ENCODE measurements at regions not wholly inside any gene's neighbourhood (a gene's known extent, or its start where the extent isn't known, plus 50 kb on each side); places are given as distances from the start of the nearest gene placed in this dataset.
A peak's percentile ranks its signal among the peaks of the same experiment; 100 is the strongest.

DNA sequence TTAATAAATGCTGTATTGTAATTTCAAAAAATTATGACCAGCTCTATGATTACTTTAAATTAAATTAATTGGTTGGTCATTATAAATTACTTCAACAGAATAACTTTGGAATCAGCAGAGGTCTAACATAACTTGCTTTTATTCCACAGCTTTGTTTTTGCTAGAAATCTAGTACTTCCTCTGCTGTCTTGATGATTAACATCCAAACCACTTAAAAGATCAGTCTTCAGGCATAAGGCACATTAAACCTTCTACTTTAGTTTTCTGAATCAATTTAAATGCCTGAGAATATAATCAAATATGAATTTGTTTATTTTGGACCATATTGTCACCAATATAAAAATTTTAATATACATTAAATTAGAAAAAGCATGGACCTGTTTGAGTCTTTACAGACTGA is 465.3 kb downstream of the ARL4A start:
- in situ Hi-C loops (cut with MboI; ENCODE audit: low pct_unique_long_range_greater_than_20kb in 2 of 9, low sequenced_read_pairs in 9 of 9, unreplicated experiment in 9 of 9), result no loop called here
- no peak for ATAC-seq (replicated peaks in 6 of 8)
- no peak overlapping the region for H3K4me3 ChIP-seq
- H3K4me1 ChIP-seq (replicated peaks in 1 of 2), result peaks cover 0 to 3% of the 10 kb centered on the region in 2 donors
- H3K27ac ChIP-seq, result no peak overlapping the region

DNA sequence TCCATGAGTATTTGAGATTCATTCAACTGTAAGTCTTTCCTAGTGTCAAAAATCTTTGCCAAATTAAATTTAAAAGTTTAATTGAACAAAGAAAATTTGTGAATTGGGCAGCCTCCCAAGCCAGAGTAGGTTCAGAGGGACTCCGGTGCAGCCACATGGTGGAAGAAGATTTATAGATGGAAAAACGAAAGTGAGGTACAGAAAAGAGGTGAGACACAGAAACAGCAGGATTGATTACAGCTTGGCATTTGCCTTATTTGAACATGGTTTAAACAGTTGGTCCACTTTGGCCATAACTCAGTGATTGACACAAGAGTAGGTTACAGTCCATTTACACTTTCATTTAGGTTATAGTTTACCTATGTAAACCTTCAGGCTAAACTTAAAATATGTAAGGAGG is 465.8 kb downstream of the ARL4A start:
- Histone ChIP-seq H3K27ac (no peak overlapping the region), H3K4me1 (replicated peaks in 1 of 2) (peaks cover 0 to 3% of the 10 kb centered on the region in 2 donors), H3K4me3 (no peak overlapping the region)
- WGBS, 10 experiments, result 48 to 100% (median 77%) methylated on average over 2 of the region's 2 CpGs; no CpG with 5 or more reads in 2 of the 10 experiments
- in situ Hi-C loops (cut with MboI; ENCODE audit: low pct_unique_long_range_greater_than_20kb in 2 of 9, low sequenced_read_pairs in 9 of 9, unreplicated experiment in 9 of 9), result no loop called here
- no peak for ATAC-seq (replicated peaks in 6 of 8)

DNA sequence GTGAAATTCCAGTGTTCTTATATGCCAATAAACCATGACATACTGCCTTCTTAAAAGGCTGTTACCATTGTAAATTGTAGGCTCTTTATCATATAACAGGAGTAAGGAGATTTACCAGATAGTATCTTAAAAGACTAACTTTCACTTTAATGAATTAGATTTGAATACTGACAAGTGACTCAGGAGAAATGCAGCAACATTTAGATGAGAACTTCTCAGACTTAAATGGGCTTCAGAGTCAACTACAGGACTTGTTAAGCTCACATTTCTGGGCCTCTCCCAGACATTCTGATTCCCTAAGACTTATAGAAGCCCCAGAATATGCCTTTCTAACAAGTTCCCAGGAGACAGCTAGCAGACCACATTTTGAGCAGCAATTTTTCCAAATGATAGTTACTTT is 466.3 kb downstream of the ARL4A start:
- Histone ChIP-seq H3K4me1 (replicated peaks in 1 of 2) (peaks cover 0 to 3% of the 10 kb centered on the region in 2 donors), H3K4me3 (no peak overlapping the region), H3K27ac (no peak overlapping the region)
- peak in 2 of 8 experiments; percentile 64 to 83 for ATAC-seq (replicated peaks in 6 of 8)
- in situ Hi-C loops (cut with MboI; ENCODE audit: low pct_unique_long_range_greater_than_20kb in 2 of 9, low sequenced_read_pairs in 9 of 9, unreplicated experiment in 9 of 9), result no loop called here

DNA sequence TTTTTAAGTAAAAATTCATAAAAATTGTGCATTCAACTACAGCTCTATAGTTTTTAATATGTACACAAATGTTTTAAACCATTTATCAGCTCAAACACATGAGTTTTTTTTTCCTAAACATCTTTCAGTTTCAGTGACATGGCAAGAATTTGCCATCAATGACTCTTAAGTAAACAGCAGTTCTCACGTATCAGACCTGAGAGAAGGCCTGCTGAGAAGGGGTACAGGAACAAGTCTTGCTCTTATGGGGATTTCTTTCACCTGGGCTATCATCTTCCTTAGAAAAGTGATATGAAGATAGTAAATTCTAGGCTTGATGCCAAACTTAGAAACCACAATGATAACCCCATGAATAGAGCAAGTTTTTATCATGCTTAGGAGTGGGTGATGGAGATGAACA is 467.8 kb downstream of the ARL4A start:
- Histone ChIP-seq H3K4me3 (no peak overlapping the region), H3K27ac (no peak overlapping the region), H3K4me1 (replicated peaks in 1 of 2) (peaks cover 0 to 3% of the 10 kb centered on the region in 2 donors)
- 67 to 100% (median 86%) methylated on average over 1 of the region's 1 CpG; no CpG with 5 or more reads in 5 of the 10 experiments for WGBS, 10 experiments
- no peak for ATAC-seq (replicated peaks in 6 of 8)
- in situ Hi-C loops (cut with MboI; ENCODE audit: low pct_unique_long_range_greater_than_20kb in 2 of 9, low sequenced_read_pairs in 9 of 9, unreplicated experiment in 9 of 9), result no loop called here

DNA sequence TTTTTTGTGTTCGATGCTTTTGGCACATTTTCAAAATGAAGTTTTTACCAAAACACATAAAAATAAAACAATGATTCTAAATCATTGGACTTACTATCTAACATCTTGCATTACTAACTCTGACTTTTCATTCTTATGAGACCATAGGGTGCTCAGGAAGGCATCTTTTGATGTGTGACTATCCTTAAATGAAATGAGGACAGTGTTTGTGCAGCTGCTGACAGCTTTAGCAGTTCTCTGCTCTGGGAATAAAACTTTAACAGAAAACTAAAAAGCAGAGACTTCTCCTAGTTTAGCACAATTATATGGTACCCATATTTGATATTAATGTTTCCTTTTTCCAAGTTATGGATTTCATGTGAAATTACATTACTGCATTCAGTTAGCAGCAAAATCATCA is 471.6 kb downstream of the ARL4A start:
- WGBS, 10 experiments, result 18 to 100% (median 83%) methylated on average over 1 of the region's 1 CpG; no CpG with 5 or more reads in 1 of the 10 experiments
- peak in 1 of 8 experiments; percentile 52 for ATAC-seq (replicated peaks in 6 of 8)
- Histone ChIP-seq H3K4me1 (replicated peaks in 1 of 2) (no peaks in the 10 kb centered on the region), H3K27ac (no peak overlapping the region), H3K4me3 (no peak overlapping the region)
- in situ Hi-C loops (cut with MboI; ENCODE audit: low pct_unique_long_range_greater_than_20kb in 2 of 9, low sequenced_read_pairs in 9 of 9, unreplicated experiment in 9 of 9), result no loop called here

DNA sequence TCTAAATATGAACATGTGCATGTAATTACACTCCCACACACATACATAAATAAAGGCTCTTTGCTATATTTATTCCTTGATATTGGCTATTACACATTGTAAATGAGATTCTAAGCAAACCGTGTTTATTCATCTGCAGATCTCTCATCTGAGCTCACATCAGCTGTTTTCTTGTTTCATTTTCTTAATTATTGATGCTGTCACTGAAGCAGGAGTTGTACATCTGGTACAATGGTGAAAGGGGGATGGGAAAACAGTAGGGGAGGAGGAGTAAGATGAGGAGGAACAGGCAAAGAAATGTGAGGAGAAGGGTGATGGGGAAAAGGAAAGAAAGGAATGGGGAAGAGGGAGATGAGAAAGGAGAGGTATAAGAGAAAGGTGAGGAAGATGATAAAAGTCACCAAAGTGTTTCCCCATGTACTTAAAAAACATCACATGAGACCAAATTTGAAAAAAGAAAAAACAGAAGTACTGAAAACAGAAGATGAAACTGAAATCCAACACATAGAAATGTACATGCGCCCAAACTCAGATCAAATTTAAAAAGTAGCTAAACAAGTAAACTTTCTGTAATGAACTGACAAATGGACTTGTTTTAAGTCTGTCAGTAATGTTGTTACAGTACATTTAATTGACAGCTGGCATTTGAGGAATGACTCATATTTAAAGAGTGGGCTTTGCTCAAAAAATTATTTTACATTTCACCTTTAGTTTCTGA is 472.2 kb downstream of the ARL4A start:
- H3K4me1 ChIP-seq (replicated peaks in 1 of 2), result no peaks in the 10 kb centered on the region
- no peak overlapping the region for H3K4me3 ChIP-seq
- 28 to 94% (median 83%) methylated on average over 1 to 2 of the region's 2 CpGs for WGBS, 10 experiments
- in situ Hi-C loops (cut with MboI; ENCODE audit: low pct_unique_long_range_greater_than_20kb in 2 of 9, low sequenced_read_pairs in 9 of 9, unreplicated experiment in 9 of 9), result no loop called here
- H3K27ac ChIP-seq, result no peak overlapping the region
- peak in 3 of 8 experiments; percentile 44 to 79 (median 45) for ATAC-seq (replicated peaks in 6 of 8)

DNA sequence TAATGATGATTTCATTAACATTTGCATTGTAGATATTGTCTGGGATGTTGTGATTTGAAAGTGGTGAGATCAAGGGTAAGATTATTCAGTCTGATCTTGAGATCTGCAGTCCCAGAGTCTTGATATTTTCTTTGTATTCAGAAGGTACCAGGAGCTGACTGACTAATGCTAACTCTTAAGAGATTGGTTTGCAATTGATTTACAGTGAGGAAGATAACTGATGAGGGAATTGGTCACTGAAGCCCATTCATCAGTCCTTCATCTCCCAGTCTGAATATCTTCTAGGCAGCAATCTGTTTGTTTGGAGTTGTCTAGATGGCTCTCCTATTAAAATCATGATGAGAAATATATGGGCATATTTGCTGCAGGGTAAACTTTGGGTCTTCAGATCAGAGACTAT is 473.7 kb downstream of the ARL4A start:
- in situ Hi-C loops (cut with MboI; ENCODE audit: low pct_unique_long_range_greater_than_20kb in 2 of 9, low sequenced_read_pairs in 9 of 9, unreplicated experiment in 9 of 9), result no loop called here
- ATAC-seq (replicated peaks in 6 of 8), result peak in 3 of 8 experiments; percentile 25 to 41 (median 34)
- H3K27ac ChIP-seq, result no peak overlapping the region
- H3K4me1 ChIP-seq (replicated peaks in 1 of 2), result no peaks in the 10 kb centered on the region
- no peak overlapping the region for H3K4me3 ChIP-seq

DNA sequence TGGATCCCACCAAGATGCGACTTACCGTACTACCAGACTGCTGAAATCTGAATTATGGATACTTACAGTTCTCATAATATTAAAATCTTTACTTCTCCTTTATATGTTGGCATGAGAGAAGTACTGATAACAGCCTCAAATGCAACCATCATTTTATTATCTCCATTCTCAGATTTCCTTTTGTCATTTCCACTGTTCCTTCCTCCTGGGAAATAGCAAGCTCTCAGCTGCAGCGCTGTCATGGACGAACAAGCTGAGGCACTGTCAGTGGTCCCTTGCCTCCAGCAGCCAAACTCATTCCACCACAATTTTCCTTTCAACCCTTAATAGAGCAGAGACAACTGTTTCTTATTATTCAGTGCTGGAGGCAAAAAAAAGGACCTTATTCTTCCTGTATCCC is 478.4 kb downstream of the ARL4A start:
- ATAC-seq (replicated peaks in 6 of 8), result no peak
- Histone ChIP-seq H3K4me3 (no peak overlapping the region), H3K4me1 (replicated peaks in 1 of 2) (no peaks in the 10 kb centered on the region), H3K27ac (no peak overlapping the region)
- in situ Hi-C loops (cut with MboI; ENCODE audit: low pct_unique_long_range_greater_than_20kb in 2 of 9, low sequenced_read_pairs in 9 of 9, unreplicated experiment in 9 of 9), result no loop called here
- 71 to 100% (median 91%) methylated on average over 2 to 4 of the region's 4 CpGs; no CpG with 5 or more reads in 1 of the 10 experiments for WGBS, 10 experiments

DNA sequence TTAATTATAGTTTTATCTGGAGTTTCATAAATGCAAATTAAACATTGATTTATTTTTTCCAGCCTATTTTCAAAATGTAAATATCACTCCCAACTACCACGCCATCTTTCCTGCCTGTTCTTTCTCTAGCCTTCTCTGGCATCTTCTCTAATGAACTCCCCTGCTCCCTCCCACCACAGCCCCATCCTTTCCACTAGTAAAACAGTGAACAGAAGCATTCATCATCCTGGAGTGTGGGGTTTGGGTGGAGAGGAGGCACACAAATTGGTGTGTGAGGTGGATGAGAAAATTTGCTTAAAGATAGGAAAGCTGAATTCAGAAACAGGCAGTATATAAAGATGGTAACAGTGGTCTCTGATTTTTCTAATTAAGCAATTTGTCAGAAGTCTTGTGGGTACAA is 479.4 kb downstream of the ARL4A start:
- no peak overlapping the region for H3K4me3 ChIP-seq
- H3K4me1 ChIP-seq (replicated peaks in 1 of 2), result no peaks in the 10 kb centered on the region
- no peak overlapping the region for H3K27ac ChIP-seq
- ATAC-seq (replicated peaks in 6 of 8), result no peak
- 55 to 100% (median 67%) methylated on average over 1 of the region's 1 CpG; no CpG with 5 or more reads in 2 of the 10 experiments for whole genome bisulfite sequencing, 10 experiments
- in situ Hi-C loops (cut with MboI; ENCODE audit: low pct_unique_long_range_greater_than_20kb in 2 of 9, low sequenced_read_pairs in 9 of 9, unreplicated experiment in 9 of 9), result no loop called here

DNA sequence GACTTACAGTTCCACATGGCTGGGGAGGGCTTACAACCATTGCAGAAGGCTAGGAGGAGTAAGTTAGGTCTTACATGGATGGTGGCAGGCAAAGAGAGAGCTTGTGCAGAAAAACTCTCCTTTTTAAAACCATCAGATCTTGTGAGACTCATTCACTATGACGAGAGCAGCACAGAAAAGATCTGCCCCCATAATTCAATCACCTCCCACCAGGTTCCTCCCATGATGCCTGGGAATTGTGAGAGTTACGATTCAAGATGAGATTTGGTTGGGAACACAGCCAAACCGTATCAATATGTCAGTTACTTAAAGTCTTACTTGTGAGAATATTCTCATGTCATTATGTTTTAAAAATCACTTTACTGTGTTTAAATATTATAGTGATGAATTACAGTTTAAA is 481.9 kb downstream of the ARL4A start:
- in situ Hi-C loops (cut with MboI; ENCODE audit: low pct_unique_long_range_greater_than_20kb in 2 of 9, low sequenced_read_pairs in 9 of 9, unreplicated experiment in 9 of 9), result no loop called here
- Histone ChIP-seq H3K4me1 (replicated peaks in 1 of 2) (no peaks in the 10 kb centered on the region), H3K4me3 (no peak overlapping the region), H3K27ac (no peak overlapping the region)
- ATAC-seq (replicated peaks in 6 of 8), result no peak
- 25 to 100% (median 87%) methylated on average over 1 to 3 of the region's 3 CpGs; no CpG with 5 or more reads in 2 of the 10 experiments for WGBS, 10 experiments

DNA sequence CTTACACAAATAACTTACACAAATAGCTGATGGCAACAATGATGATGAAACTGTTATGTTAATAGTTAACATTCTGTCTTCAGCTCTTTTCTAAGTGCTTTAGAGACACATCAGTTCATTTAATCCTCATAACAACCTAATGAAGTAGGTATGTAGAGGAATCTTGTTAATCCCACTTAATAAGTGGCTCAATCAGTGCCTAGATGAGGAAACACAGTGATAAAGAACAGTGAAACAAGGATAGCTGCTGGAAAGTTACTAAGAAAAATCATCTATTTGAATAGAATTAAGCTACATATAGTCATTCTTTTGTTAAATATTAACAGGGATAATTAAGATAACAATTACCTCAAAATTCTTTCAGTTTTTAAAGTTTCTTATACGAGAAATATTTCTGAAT is 487.6 kb downstream of the ARL4A start:
- H3K27ac ChIP-seq, result no peak overlapping the region
- 8 to 80% (median 64%) methylated on average over 1 of the region's 1 CpG; no CpG with 5 or more reads in 2 of the 10 experiments for WGBS, 10 experiments
- H3K4me3 ChIP-seq, result no peak overlapping the region
- H3K4me1 ChIP-seq (replicated peaks in 1 of 2), result peaks cover 4 to 11% of the 10 kb centered on the region in 2 donors
- in situ Hi-C loops (cut with MboI; ENCODE audit: low pct_unique_long_range_greater_than_20kb in 2 of 9, low sequenced_read_pairs in 9 of 9, unreplicated experiment in 9 of 9), result no loop called here
- no peak for ATAC-seq (replicated peaks in 6 of 8)

DNA sequence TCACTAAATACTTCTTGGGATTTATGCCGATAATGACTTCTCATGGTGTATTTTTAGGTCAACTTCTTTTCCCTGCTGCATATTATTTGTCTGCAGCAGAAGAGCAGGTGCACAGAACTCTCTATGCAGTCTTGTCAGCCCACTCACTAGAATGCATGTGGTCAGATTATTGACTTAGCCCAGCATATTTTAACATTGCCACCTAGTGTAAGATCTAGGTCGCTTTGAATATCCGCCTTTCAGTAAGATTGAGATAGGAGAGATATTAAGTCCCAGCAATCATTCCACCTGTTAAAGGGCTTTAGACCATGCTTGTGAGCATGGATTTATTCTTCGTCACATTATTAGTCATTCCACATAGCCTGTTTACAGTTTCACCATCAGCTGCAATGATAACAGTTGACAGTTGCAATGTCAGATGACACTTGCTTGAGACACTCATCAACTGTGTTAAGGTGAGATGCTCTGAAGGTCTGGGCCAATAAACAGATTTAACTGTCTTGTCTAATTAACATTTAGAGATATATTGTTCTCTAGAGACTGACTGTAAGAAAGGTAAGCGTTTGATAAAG is 491.7 kb downstream of the ARL4A start:
- in situ Hi-C loops (cut with MboI; ENCODE audit: low pct_unique_long_range_greater_than_20kb in 2 of 9, low sequenced_read_pairs in 9 of 9, unreplicated experiment in 9 of 9), result no loop called here
- 0 to 94% (median 72%) methylated on average over 1 to 5 of the region's 5 CpGs; no CpG with 5 or more reads in 2 of the 10 experiments for WGBS, 10 experiments
- Histone ChIP-seq H3K4me3 (no peak overlapping the region), H3K4me1 (replicated peaks in 1 of 2) (peaks cover 4 to 23% of the 10 kb centered on the region in 2 donors), H3K27ac (no peak overlapping the region)
- ATAC-seq (replicated peaks in 6 of 8), result peak in 5 of 8 experiments; percentile 60 to 70 (median 68)

DNA sequence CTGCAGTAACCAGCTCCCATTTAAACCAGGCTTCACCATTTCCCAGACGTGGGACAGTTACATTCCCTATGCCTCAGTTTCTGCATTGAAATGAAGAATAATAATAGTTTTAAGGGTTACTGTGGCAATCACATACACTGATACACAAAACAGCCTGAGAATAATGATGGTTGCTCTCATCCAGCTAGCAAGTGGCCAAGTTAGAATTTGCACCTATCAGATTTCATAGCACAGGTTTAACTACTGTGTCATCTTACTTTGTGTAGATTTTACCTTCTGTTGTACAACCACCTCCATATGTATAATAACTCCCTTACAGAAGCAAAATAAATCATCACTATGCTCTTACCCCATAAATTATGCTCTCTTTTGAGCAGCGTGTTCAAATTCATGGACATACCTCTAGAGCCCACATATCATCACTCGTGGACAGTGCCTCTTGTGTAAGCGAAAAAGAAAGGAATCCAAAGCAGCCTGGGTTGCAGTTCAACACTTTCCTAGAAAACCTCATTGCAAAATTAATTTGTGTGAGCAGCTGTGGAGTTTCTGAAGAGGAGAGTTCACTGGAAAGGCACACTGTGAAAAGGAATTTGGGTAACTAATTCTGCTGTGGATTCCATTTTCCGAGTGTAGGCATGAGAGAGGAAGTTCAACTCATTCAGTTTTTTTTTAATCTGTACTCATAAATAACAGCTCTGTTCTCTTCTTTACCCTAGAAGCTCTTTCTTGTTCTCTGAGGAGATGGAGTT is 492.5 kb downstream of the ARL4A start:
- 0 to 67% (median 35%) methylated on average over 1 to 5 of the region's 5 CpGs for WGBS, 10 experiments
- no peak overlapping the region for H3K4me3 ChIP-seq
- no peak overlapping the region for H3K27ac ChIP-seq
- peaks cover 4 to 23% of the 10 kb centered on the region in 2 donors for H3K4me1 ChIP-seq (replicated peaks in 1 of 2)
- in situ Hi-C loops (cut with MboI; ENCODE audit: low pct_unique_long_range_greater_than_20kb in 2 of 9, low sequenced_read_pairs in 9 of 9, unreplicated experiment in 9 of 9), result no loop called here
- peak in 5 of 8 experiments; percentile 31 to 59 (median 53) for ATAC-seq (replicated peaks in 6 of 8)

Measured in motor neuron (in vitro differentiated cells).